SK-N-MC (cell line): ENCODE measurements at regions not wholly inside any gene's neighbourhood (a gene's known extent, or its start where the extent isn't known, plus 50 kb on each side); places are given as distances from the start of the nearest gene placed in this dataset.

ENCODE experiments used
- EZH2 ChIP-seq: fragments of 200-600 bp; sonication (generic); IDR thresholded peaks from one replicate; pipeline ENCODE4 v1.6.1; 2017; ENCODE audit warnings: antibody characterized with exemption
- FOXP2 ChIP-seq: optimal IDR thresholded peaks from 2 replicates; pipeline ENCODE3; 2011; ENCODE audit warnings: mild to moderate bottlenecking, moderate library complexity; ENCODE audit not compliant: insufficient read depth; ENCODE audit errors: extremely low read length, control extremely low read depth
- POLR2AphosphoS5 ChIP-seq: IDR thresholded peaks from 2 replicates; pipeline ENCODE4 v1.6.1; 2012; ENCODE audit warnings: mild to moderate bottlenecking, low read depth, low read length, borderline replicate concordance

DNA sequence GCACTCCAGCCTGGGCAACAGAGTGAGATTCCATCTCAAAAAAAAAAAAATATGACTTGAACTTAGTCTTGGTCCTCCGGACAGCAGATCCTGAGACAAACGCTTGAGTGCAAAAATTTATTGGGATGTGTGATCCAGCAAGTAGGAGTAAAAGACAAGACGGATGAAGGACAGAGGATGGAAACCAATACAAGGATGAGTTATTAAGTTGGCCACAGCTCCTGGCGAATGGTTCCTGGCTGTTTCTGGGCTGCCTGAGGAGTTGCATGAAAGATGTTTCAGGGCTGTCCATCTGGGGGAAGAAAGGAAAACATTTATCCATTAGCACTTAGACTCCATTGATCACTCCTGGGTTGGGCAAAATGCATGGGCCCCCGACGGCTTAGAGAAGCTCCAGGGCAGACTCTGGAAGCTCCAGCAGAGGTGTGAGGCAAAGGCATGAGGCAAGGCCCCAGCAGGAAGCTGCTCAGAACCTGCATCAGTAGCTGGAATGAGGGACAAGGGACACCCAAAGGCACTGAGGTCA lies 98.3 kb upstream of the ZNF438 start:
- TF ChIP-seq POLR2AphosphoS5: no peak
- no peak for TF ChIP-seq EZH2
- no peak for TF ChIP-seq FOXP2
